AG09309 (cell line): ENCODE measurements at regions not wholly inside any gene's neighbourhood (a gene's known extent, or its start where the extent isn't known, plus 50 kb on each side); places are given as distances from the start of the nearest gene placed in this dataset.
"Not testable (repeated sequence)": the region's sequence is repeated elsewhere in the genome, so short reads cannot be mapped to it uniquely, and the experiment has no call there.

Source experiments
- DNase-seq: peaks from one replicate; pipeline ENCODE4 v3.0.0-alpha.2; 2010; ENCODE audit warnings: low read depth
- H3K4me3 ChIP-seq: 2 replicates; pipeline ENCODE4 v1.5.1; 2011; ENCODE audit warnings: mild to moderate bottlenecking, low read depth, low read length, moderate library complexity; ENCODE audit not compliant: control insufficient read depth
- TF ChIP-seq, protein P1 (sequence below): IDR thresholded peaks from 2 replicates; pipeline ENCODE4 v1.5.1; 2011; ENCODE audit warnings: mild to moderate bottlenecking, low read depth, low read length, inconsistent platforms; ENCODE audit not compliant: insufficient read depth, control insufficient read depth; ENCODE audit errors: missing control alignments

- H3K4me3 ChIP-seq = no peak overlapping the region
- TF ChIP-seq, protein P1, sequence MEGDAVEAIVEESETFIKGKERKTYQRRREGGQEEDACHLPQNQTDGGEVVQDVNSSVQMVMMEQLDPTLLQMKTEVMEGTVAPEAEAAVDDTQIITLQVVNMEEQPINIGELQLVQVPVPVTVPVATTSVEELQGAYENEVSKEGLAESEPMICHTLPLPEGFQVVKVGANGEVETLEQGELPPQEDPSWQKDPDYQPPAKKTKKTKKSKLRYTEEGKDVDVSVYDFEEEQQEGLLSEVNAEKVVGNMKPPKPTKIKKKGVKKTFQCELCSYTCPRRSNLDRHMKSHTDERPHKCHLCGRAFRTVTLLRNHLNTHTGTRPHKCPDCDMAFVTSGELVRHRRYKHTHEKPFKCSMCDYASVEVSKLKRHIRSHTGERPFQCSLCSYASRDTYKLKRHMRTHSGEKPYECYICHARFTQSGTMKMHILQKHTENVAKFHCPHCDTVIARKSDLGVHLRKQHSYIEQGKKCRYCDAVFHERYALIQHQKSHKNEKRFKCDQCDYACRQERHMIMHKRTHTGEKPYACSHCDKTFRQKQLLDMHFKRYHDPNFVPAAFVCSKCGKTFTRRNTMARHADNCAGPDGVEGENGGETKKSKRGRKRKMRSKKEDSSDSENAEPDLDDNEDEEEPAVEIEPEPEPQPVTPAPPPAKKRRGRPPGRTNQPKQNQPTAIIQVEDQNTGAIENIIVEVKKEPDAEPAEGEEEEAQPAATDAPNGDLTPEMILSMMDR = no peak
- no peak for DNase-seq
Measured at GRCh38 chr1:232351335-232351734, 278.6 kb downstream of the SIPA1L2 start.

- TF ChIP-seq, protein P1 = no peak
Measured at GRCh38 chr1:232346844-232347243, 283.1 kb downstream of the SIPA1L2 start.

GRCh38 chr1:232344791-232345399 is 285.0 kb downstream of the SIPA1L2 start:
- no peak overlapping the region for H3K4me3 ChIP-seq
- TF ChIP-seq, protein P1 = no peak
- DNase-seq = no peak

More at GRCh38 chr1:232346844-232347243, 283.1 kb downstream of the SIPA1L2 start:
- DNase-seq = no peak
- H3K4me3 ChIP-seq = no peak overlapping the region

DNA sequence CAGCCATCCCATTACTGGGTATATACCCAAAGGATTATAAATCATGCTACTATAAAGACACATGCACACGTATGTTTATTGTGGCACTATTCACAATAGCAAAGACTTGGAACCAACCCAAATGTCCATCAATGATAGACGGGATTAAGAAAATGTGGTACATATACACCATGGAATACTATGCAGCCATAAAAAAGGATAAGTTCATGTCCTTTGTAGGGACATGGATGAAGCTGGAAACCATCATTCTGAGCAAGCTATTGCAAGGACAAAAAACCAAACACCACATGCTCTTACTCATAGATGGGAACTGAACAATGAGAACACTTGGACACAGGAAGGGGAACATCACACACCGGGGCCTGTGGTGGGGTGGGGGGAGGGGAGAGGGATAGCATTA is 285.7 kb downstream of the SIPA1L2 start:
- DNase-seq, H3K4me3 ChIP-seq: not testable (repeated sequence)

DNA sequence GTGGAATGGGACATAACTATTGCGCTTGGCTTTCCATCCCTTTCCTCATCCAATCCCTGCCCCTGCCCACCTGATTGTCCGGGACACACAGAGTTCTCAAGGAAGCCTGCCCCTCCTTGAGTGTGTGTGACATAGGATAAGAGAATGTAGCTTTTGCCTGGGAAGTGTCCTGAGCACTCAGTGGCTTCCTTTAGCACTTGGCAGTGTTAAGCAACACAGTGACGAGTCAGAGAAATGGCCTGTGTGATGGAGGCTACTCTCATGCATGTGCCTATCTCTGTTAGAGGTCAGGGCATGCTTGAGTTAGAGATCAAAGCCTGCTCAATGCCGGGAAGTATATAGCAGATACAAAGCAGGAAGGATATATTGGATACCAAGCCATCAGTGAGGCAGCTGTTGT is 289.5 kb downstream of the SIPA1L2 start:
- H3K4me3 ChIP-seq = no peak overlapping the region
- no peak for DNase-seq
- TF ChIP-seq, protein P1 = no peak

DNA sequence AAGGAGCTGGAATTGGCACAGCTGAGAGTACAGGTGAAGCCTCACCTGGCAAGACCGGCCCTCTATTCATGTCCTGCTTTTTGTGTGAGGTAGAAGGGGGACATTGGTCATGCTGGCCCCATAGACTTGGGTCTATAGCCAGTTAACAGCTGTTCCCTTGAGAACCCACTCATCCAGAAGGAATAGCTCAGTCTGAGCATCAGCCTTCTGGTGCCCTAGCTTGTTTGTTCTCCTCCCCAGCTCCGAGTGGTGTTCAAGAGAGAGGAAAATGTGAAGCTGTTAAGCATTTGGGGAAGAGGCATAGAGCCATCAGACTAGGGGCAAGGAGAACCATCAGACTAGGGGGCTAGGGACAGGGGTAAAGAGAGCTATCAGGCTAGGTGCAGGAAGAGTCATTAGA is 290.9 kb downstream of the SIPA1L2 start:
- H3K4me3 ChIP-seq = no peak overlapping the region
- TF ChIP-seq, protein P1 = no peak
- DNase-seq = no peak

DNA sequence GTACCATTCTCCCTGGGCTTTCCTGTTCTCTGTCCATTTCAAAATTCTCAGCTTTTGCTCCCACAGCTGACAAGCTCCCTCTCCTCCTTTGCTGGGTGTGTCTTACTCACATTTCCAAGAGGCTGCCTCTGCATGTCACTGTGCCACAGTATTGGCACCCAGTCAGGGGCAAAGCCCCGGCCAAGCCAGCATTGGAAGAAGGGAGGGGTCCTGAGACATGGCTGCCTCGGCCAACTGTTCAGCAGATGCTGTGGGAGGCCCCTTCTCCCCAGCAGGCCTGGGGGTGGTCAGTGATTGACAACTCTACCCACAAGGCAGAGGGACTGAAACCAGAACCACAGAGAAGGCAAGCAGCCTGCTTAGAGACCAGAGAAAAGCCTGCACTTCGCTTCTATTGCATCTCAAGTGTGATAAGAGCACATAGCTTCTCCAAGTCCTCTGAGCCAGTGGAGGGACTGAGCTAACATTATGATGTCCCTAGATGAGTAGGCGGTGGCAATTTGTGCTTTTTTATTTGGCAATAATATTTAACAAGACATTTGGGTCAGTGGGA is 294.1 kb downstream of the SIPA1L2 start:
- H3K4me3 ChIP-seq = no peak overlapping the region
- TF ChIP-seq, protein P1 = no peak
- no peak for DNase-seq
